ENCODE measurements at regions not wholly inside any gene's neighbourhood (a gene's known extent, or its start where the extent isn't known, plus 50 kb on each side); places are given as distances from the start of the nearest gene placed in this dataset.

GRCh38 chr16:73563709-73564108 lies 515.8 kb upstream of the ZFHX3 start:
- TF ChIP-seq CTCF (IDR thresholded peaks at IDR 0.05; ENCODE audit: poor library complexity) (no peak), EZH2 (IDR thresholded peaks at IDR 0.05; ENCODE audit: borderline replicate concordance) (no peak), EZH2phosphoT487 (IDR thresholded peaks at IDR 0.05; ENCODE audit: low read depth, severe bottlenecking, unreplicated experiment) (no peak)
